DOHH2 (cell line): ENCODE measurements at regions not wholly inside any gene's neighbourhood (a gene's known extent, or its start where the extent isn't known, plus 50 kb on each side); places are given as distances from the start of the nearest gene placed in this dataset.

Experiments used
- EZH2phosphoT487 ChIP-seq: fragments of 200-600 bp; sonication (generic); IDR thresholded peaks from 2 replicates; pipeline ENCODE4 v1.6.1; 2017; ENCODE audit warnings: borderline replicate concordance, mild to moderate bottlenecking, antibody characterized with exemption, low read length, moderate library complexity, mixed read lengths
- TF ChIP-seq, protein P1 (sequence below): fragments of 200-600 bp; sonication (generic); IDR thresholded peaks from one replicate; pipeline ENCODE4 v1.5.1; 2014; ENCODE audit warnings: antibody characterized with exemption, mild to moderate bottlenecking, low read depth, low read length; ENCODE audit not compliant: poor library complexity, severe bottlenecking

DNA sequence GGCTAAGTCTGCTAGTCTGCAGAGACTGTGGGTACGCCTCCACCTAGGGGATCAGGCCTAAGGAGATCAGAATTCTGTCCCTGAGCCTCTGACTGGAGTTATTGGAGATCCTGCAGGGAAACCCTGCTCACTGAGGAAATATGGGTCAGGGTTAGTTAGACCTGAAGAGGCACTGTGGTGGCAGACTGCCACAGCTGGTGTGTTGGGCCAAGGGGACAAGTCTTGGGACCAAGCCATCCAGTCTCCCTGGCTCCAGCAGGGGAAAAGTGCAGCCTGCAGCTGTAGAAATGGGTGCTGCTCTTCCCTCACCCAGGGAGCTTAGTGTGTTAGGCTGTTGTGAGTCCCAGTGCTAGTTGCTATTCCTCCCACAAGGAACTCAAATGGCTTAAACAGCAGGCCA is 334.8 kb upstream of the LARGE1 start:
- TF ChIP-seq, protein P1, sequence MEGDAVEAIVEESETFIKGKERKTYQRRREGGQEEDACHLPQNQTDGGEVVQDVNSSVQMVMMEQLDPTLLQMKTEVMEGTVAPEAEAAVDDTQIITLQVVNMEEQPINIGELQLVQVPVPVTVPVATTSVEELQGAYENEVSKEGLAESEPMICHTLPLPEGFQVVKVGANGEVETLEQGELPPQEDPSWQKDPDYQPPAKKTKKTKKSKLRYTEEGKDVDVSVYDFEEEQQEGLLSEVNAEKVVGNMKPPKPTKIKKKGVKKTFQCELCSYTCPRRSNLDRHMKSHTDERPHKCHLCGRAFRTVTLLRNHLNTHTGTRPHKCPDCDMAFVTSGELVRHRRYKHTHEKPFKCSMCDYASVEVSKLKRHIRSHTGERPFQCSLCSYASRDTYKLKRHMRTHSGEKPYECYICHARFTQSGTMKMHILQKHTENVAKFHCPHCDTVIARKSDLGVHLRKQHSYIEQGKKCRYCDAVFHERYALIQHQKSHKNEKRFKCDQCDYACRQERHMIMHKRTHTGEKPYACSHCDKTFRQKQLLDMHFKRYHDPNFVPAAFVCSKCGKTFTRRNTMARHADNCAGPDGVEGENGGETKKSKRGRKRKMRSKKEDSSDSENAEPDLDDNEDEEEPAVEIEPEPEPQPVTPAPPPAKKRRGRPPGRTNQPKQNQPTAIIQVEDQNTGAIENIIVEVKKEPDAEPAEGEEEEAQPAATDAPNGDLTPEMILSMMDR: no peak
- TF ChIP-seq EZH2phosphoT487: no peak
